Endothelial cell of umbilical vein (primary cell): ENCODE measurements at regions not wholly inside any gene's neighbourhood (a gene's known extent, or its start where the extent isn't known, plus 50 kb on each side); places are given as distances from the start of the nearest gene placed in this dataset.
A peak's percentile ranks its signal among the peaks of the same experiment; 100 is the strongest.

ENCODE experiments used
- BruUV-seq: library from RNA; stranded (reverse); fragments of 400-500 nt; replicated peaks from 2 replicates; lab custom pipeline; 2021; lab: Mats Ljungman, UMichigan
- CTCF ChIA-PET: fragments of 300-600, 350-600 bp; sonication (Branson Sonifier 250); formaldehyde crosslinking; loops from one replicate; lab custom pipeline; 2021; ENCODE audit warnings: antibody characterized with exemption, inconsistent platforms; lab: Charles Lee
- POLR2A ChIA-PET: fragments of 300-600, 350-600 bp; sonication (Branson Sonifier 250); formaldehyde crosslinking; loops from one replicate; lab custom pipeline; 2021; ENCODE audit warnings: antibody characterized with exemption, inconsistent platforms; lab: Charles Lee
- DNase-seq: peaks from one replicate; pipeline ENCODE4 v3.0.0-alpha.2; 2011; ENCODE audit warnings: low read depth, low spot score
- FAIRE-seq: peaks from 2 replicates; lab custom pipeline; 2011; peaks lifted over from hg19 to GRCh38; lab: Jason Lieb, UNC
- H2AFZ ChIP-seq: 2 replicates; pipeline ENCODE4 v1.6.0; 2012; ENCODE audit warnings: low read depth, low read length, control low read depth, inconsistent platforms
- H3K27ac ChIP-seq: 2 replicates; pipeline ENCODE4 v1.5.1; 2011; ENCODE audit warnings: low read depth, mild to moderate bottlenecking, control low read depth, low read length, moderate library complexity; ENCODE audit not compliant: insufficient read depth
- H3K27me3 ChIP-seq, 2 experiments: 2 replicates each; pipeline versions ENCODE4 v1.6.0 to v1.6.1; 2011; ENCODE audit warnings: low read length in 2 of 2, mixed read lengths in 1 of 2; ENCODE audit not compliant: control insufficient read depth in 2 of 2, insufficient read depth in 2 of 2
- H3K36me3 ChIP-seq, 2 experiments: 2 replicates in 1 of 2; 3 replicates in 1 of 2; pipeline ENCODE4 v1.5.1; 2011; ENCODE audit warnings: low read length in 2 of 2, mild to moderate bottlenecking in 1 of 2, moderate library complexity in 1 of 2; ENCODE audit not compliant: control insufficient read depth in 2 of 2, insufficient read depth in 2 of 2; ENCODE audit errors: extremely low read depth in 1 of 2
- H3K4me1 ChIP-seq: 3 replicates; pipeline ENCODE4 v1.5.1; 2011; ENCODE audit warnings: mild to moderate bottlenecking, low read length; ENCODE audit not compliant: control insufficient read depth, insufficient read depth; ENCODE audit errors: extremely low read depth
- H3K4me2 ChIP-seq: 2 replicates; pipeline ENCODE4 v1.6.1; 2011; ENCODE audit warnings: low read length, control low read depth, mixed read lengths; ENCODE audit not compliant: insufficient read depth
- H3K4me3 ChIP-seq, 3 experiments: fragments of 200-600 bp in 1 of 3; sonication (generic), shearing (Covaris generic) in 1 of 3; replicated peaks in 1 of 3; 2 replicates each; pipeline ENCODE4 v1.5.1; 2011 to 2016; ENCODE audit warnings: control low read depth in 3 of 3, low read length in 3 of 3, mild to moderate bottlenecking in 2 of 3, inconsistent platforms in 1 of 3, low read depth in 1 of 3, moderate library complexity in 1 of 3; ENCODE audit not compliant: insufficient read depth in 1 of 3
- H3K79me2 ChIP-seq: 2 replicates; pipeline ENCODE4 v1.6.0; 2012; ENCODE audit warnings: low read length, inconsistent platforms; ENCODE audit not compliant: control insufficient read depth, insufficient read depth
- H3K9ac ChIP-seq: replicated peaks from 2 replicates; pipeline ENCODE3; 2011; ENCODE audit warnings: low read length, control low read depth; ENCODE audit not compliant: insufficient read depth; ENCODE audit errors: extremely low read depth
- H3K9me1 ChIP-seq: replicated peaks from 3 replicates; pipeline ENCODE4 v1.6.0; 2011; ENCODE audit warnings: mild to moderate bottlenecking, low read length; ENCODE audit not compliant: control insufficient read depth, insufficient read depth; ENCODE audit errors: extremely low read depth
- H3K9me3 ChIP-seq: replicated peaks from 2 replicates; pipeline ENCODE4 v1.5.1; 2012; ENCODE audit warnings: low read length, inconsistent platforms; ENCODE audit not compliant: control insufficient read depth, insufficient read depth
- H4K20me1 ChIP-seq: replicated peaks from 2 replicates; pipeline ENCODE3; 2011; ENCODE audit warnings: mild to moderate bottlenecking, low read length; ENCODE audit not compliant: control insufficient read depth, insufficient read depth; ENCODE audit errors: extremely low read depth
- EZH2 ChIP-seq: IDR thresholded peaks from 2 replicates; pipeline ENCODE4 v1.6.1; 2012; ENCODE audit warnings: borderline replicate concordance, low read depth, mild to moderate bottlenecking, moderate library complexity, low read length, inconsistent platforms; ENCODE audit not compliant: severe bottlenecking
- FOS ChIP-seq: IDR thresholded peaks from 2 replicates; pipeline ENCODE4 v1.6.1; 2011; ENCODE audit warnings: mild to moderate bottlenecking, low read length, moderate library complexity, borderline replicate concordance; ENCODE audit not compliant: insufficient read depth
- GATA2 ChIP-seq: IDR thresholded peaks from 2 replicates; pipeline ENCODE4 v1.7.0; 2011; ENCODE audit warnings: low read depth, mild to moderate bottlenecking, moderate library complexity, mixed read lengths, low read length; ENCODE audit not compliant: insufficient read length, insufficient read depth
- JUN ChIP-seq: IDR thresholded peaks from 2 replicates; pipeline ENCODE4 v1.6.1; 2011; ENCODE audit warnings: borderline replicate concordance, low read depth; ENCODE audit not compliant: insufficient read length, insufficient read depth
- MAX ChIP-seq: IDR thresholded peaks from 2 replicates; pipeline ENCODE4 v1.6.1; 2011; ENCODE audit not compliant: insufficient read depth, insufficient read length
- MYC ChIP-seq: IDR thresholded peaks from one replicate; pipeline ENCODE4 v1.6.1; 2011; ENCODE audit warnings: mild to moderate bottlenecking, low read depth, low read length
- POLR2A ChIP-seq: IDR thresholded peaks from 2 replicates; pipeline ENCODE4 v1.6.1; 2012; ENCODE audit warnings: low read depth, mild to moderate bottlenecking, control low read depth, low read length
- POLR2AphosphoS5 ChIP-seq: IDR thresholded peaks from 2 replicates; pipeline ENCODE4 v1.6.1; 2012; ENCODE audit warnings: low read depth, mild to moderate bottlenecking, control low read depth, low read length, moderate library complexity; ENCODE audit not compliant: insufficient read depth
- dilution Hi-C: fragments of 300-500 bp; cut with MboI; formaldehyde crosslinking; loops from one replicate; pipeline ENCODE4 v1.15.0; 2019; ENCODE audit warnings: low sequenced_read_pairs; ENCODE audit not compliant: extremely low pct_ligation_motif_present
- intact Hi-C: fragments of 100-400 bp; cut with micrococcal nuclease; formaldehyde crosslinking; loops from one replicate; pipeline ENCODE4 v1.10.0; 2022

- Histone ChIP-seq H3K9ac (peak overlapping the region; percentile 62), H2AFZ (no peak overlapping the region), H3K4me2 (peak overlapping the region; percentile 43), H3K9me3 (no peaks in the 10 kb centered on the region), H3K4me1 (peaks cover 68% of the 10 kb centered on the region), H4K20me1 (no peaks in the 10 kb centered on the region), H3K27me3 (no peaks in the 10 kb centered on the region), H3K27ac (peak overlapping the region; percentile 97), H3K36me3 (no peaks in the 10 kb centered on the region), H3K4me3 (no peak overlapping the region), H3K79me2 (no peaks in the 10 kb centered on the region), H3K9me1 (no peaks in the 10 kb centered on the region)
- CTCF ChIA-PET = interaction anchor here (1.0 to 4.8 kb wide), 6 partner anchors 8 to 65 kb away, joined by 3 to 18 read pairs (median 6); no protein-coding TSS in a partner anchor
- dilution Hi-C loops (no loop called here), intact Hi-C loops (loop anchor here (2.0 kb wide), 1 partner anchor 51 kb away; the partner anchor contains the start of gene RTN4)
- POLR2A ChIA-PET = no interaction called here
- DNase-seq (peak; percentile 29), FAIRE-seq (no peak)
- no TSS peak for BruUV-seq
- TF ChIP-seq POLR2AphosphoS5 (no peak), EZH2 (no peak), POLR2A (no peak), JUN (no peak), FOS (no peak), MAX (no peak), MYC (no peak), GATA2 (no peak)
Observed at GRCh38 chr2:55101466-55101865, 51.2 kb upstream of the RTN4 start.
